Mucosa of rectum (tissue), 2 donors: ENCODE measurements at regions not wholly inside any gene's neighbourhood (a gene's known extent, or its start where the extent isn't known, plus 50 kb on each side); places are given as distances from the start of the nearest gene placed in this dataset.

Source experiments
- H3K27ac ChIP-seq, 2 donors: one replicate each; pipeline ENCODE4 v1.7.0; 2013; ENCODE audit warnings: inconsistent platforms in 2 of 2, low read depth in 2 of 2, low read length in 2 of 2
- H3K27me3 ChIP-seq, 2 donors: one replicate each; pipeline ENCODE4 v1.7.0; 2013; ENCODE audit warnings: low read length in 2 of 2; ENCODE audit not compliant: control insufficient read depth in 2 of 2, insufficient read depth in 2 of 2
- H3K36me3 ChIP-seq, 2 donors: one replicate each; pipeline ENCODE4 v1.7.0; 2013; ENCODE audit warnings: low read length in 2 of 2; ENCODE audit not compliant: control insufficient read depth in 2 of 2, insufficient read depth in 2 of 2
- H3K4me1 ChIP-seq, 2 donors: one replicate each; pipeline ENCODE4 v1.7.0; 2013; ENCODE audit warnings: low read length in 2 of 2, mild to moderate bottlenecking in 1 of 2; ENCODE audit not compliant: control insufficient read depth in 2 of 2, insufficient read depth in 2 of 2
- H3K4me3 ChIP-seq, 2 donors: one replicate each; pipeline ENCODE4 v1.7.0; 2013; ENCODE audit warnings: low read length in 2 of 2
- H3K9ac ChIP-seq, 2 donors: one replicate each; pipeline ENCODE4 v1.7.0; 2013; ENCODE audit warnings: low read length in 2 of 2, low read depth in 1 of 2, mild to moderate bottlenecking in 1 of 2
- H3K9me3 ChIP-seq, 2 donors: one replicate each; pipeline ENCODE4 v1.7.0; 2013; ENCODE audit warnings: low read length in 2 of 2; ENCODE audit not compliant: control insufficient read depth in 2 of 2
- donor health status: healthy.
- donor health status: Normal muscosa, but diverticular disease.

- Histone ChIP-seq H3K27ac (no peak overlapping the region), H3K4me3 (no peak overlapping the region), H3K4me1 (no peaks in the 10 kb centered on the region), H3K9ac (no peak overlapping the region), H3K9me3 (no peaks in the 10 kb centered on the region), H3K27me3 (no peaks in the 10 kb centered on the region), H3K36me3 (no peaks in the 10 kb centered on the region)
Measured at GRCh38 chr6:49025273-49026240, 437.5 kb downstream of the MMUT start.

- H3K9ac ChIP-seq = no peak overlapping the region
- H3K4me3 ChIP-seq = no peak overlapping the region
- no peak overlapping the region for H3K27ac ChIP-seq
- no peaks in the 10 kb centered on the region for H3K4me1 ChIP-seq
- no peaks in the 10 kb centered on the region for H3K9me3 ChIP-seq
- H3K36me3 ChIP-seq = no peaks in the 10 kb centered on the region
- no peaks in the 10 kb centered on the region for H3K27me3 ChIP-seq
Measured at GRCh38 chr6:49004801-49005200, 458.3 kb downstream of the MMUT start.

DNA sequence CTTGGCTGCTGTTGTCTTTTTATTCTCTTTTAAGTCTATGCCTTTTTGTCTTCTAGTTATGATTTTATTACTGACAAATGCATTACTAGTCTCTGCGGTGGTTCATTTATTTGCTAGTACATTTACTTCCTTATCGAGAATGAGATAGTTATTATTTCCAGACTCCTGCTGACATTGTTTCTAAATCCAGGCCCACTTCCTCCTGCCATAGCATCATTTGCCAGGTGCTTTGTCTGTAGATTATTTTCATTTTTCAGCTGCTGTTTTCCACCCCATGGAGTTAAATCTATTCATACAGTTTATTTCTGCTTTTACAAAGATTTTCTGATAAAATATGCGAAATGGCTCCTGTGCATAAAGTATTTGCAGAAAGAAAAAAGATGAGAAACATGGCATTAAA, 459.7 kb downstream of the MMUT start:
- no peak overlapping the region for H3K9ac ChIP-seq
- no peaks in the 10 kb centered on the region for H3K9me3 ChIP-seq
- no peak overlapping the region for H3K27ac ChIP-seq
- no peak overlapping the region for H3K4me3 ChIP-seq
- H3K27me3 ChIP-seq = no peaks in the 10 kb centered on the region
- no peaks in the 10 kb centered on the region for H3K36me3 ChIP-seq
- H3K4me1 ChIP-seq = no peaks in the 10 kb centered on the region

DNA sequence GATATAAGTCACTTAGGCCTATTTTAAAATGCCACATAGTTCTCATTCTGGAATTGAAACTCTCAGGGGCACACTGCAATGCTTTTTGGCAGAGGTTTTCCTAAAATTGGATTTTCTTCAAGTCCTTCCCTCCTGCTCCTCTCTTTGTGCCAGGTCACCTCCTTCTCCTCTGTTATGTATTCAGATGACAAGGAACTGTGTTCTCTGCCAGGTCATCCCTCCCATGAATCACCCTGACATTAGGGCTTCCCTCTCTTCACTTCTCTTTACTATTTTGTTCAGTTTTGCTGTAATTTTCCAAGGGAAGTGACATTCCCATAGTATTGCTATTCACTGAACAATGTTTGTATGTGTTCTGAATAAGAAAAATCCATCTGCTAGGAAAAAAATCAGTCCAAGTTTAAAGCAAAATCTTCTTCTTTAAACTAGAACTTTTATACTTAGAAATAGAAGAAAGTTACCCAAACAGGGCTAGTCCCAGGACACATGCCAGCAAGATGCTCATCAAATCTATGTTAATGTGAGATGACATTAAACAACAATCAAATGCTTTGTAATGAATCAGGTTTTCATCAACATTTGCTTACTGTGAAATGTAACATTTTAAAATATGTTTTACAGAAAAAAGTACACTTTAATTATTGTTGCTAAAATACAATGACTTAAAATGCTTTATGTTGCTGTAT, 461.1 kb downstream of the MMUT start:
- no peak overlapping the region for H3K4me3 ChIP-seq
- no peak overlapping the region for H3K9ac ChIP-seq
- H3K9me3 ChIP-seq = no peaks in the 10 kb centered on the region
- H3K36me3 ChIP-seq = no peaks in the 10 kb centered on the region
- H3K27me3 ChIP-seq = no peaks in the 10 kb centered on the region
- no peaks in the 10 kb centered on the region for H3K4me1 ChIP-seq
- no peak overlapping the region for H3K27ac ChIP-seq

GRCh38 chr6:48998574-48998973, 464.5 kb downstream of the MMUT start:
- Histone ChIP-seq H3K27ac (no peak overlapping the region), H3K9me3 (no peaks in the 10 kb centered on the region), H3K9ac (no peak overlapping the region), H3K4me3 (no peak overlapping the region), H3K27me3 (no peaks in the 10 kb centered on the region), H3K4me1 (no peaks in the 10 kb centered on the region), H3K36me3 (no peaks in the 10 kb centered on the region)

DNA sequence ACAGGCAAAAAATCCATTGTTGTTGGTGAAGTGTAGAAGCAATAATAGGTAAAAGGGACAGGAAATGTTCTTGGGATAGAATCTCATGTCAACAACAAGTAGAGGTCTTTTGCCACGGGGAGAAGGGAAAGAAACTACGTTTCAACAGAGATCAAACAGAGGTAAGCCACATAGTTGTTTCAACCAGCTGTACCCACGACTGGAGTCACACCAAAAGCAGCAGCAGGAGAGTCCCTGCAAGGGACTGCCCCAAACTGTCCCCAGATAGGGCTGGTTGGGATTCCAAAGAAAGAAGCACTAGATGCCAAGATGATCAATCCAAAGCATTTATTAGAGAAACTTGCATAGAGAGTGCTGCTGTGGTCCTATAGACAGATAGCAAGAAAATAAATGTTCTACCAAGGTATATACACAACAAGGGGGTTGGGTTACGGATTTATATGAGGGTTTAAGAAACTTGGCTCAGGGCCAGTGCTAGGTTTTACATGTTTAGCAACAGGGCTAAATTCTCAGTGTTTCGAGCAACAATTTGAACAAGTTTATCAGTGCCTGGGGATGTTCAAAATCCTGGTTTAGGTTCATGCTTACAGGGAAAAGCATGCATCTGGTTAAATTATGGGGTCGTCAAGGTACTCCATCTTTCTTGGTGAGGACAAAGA, 466.5 kb downstream of the MMUT start:
- no peaks in the 10 kb centered on the region for H3K4me1 ChIP-seq
- no peak overlapping the region for H3K4me3 ChIP-seq
- no peak overlapping the region for H3K27ac ChIP-seq
- H3K9me3 ChIP-seq = no peaks in the 10 kb centered on the region
- no peak overlapping the region for H3K9ac ChIP-seq
- H3K36me3 ChIP-seq = no peaks in the 10 kb centered on the region
- no peaks in the 10 kb centered on the region for H3K27me3 ChIP-seq

GRCh38 chr6:48994811-48995210, 468.2 kb downstream of the MMUT start:
- Histone ChIP-seq H3K4me1 (no peaks in the 10 kb centered on the region), H3K9ac (no peak overlapping the region), H3K9me3 (no peaks in the 10 kb centered on the region), H3K4me3 (no peak overlapping the region), H3K36me3 (no peaks in the 10 kb centered on the region), H3K27me3 (no peaks in the 10 kb centered on the region), H3K27ac (no peak overlapping the region)

GRCh38 chr6:48990739-48991138, 472.3 kb downstream of the MMUT start:
- H3K27me3 ChIP-seq = no peaks in the 10 kb centered on the region
- no peaks in the 10 kb centered on the region for H3K4me1 ChIP-seq
- no peak overlapping the region for H3K9ac ChIP-seq
- H3K27ac ChIP-seq = no peak overlapping the region
- H3K36me3 ChIP-seq = no peaks in the 10 kb centered on the region
- no peak overlapping the region for H3K4me3 ChIP-seq
- H3K9me3 ChIP-seq = peaks cover 0 to 3% of the 10 kb centered on the region in 2 donors

- H3K9me3 ChIP-seq = peaks cover 0 to 3% of the 10 kb centered on the region in 2 donors
- H3K36me3 ChIP-seq = no peaks in the 10 kb centered on the region
- no peaks in the 10 kb centered on the region for H3K27me3 ChIP-seq
- no peak overlapping the region for H3K9ac ChIP-seq
- no peak overlapping the region for H3K4me3 ChIP-seq
- H3K4me1 ChIP-seq = no peaks in the 10 kb centered on the region
- no peak overlapping the region for H3K27ac ChIP-seq
Measured at GRCh38 chr6:48986845-48987244, 476.2 kb downstream of the MMUT start.

GRCh38 chr6:48986105-48986504, 476.9 kb downstream of the MMUT start:
- Histone ChIP-seq H3K4me3 (no peak overlapping the region), H3K36me3 (no peaks in the 10 kb centered on the region), H3K27me3 (no peaks in the 10 kb centered on the region)

More at GRCh38 chr6:48986105-48986504, 476.9 kb downstream of the MMUT start:
- H3K27ac ChIP-seq = no peak overlapping the region
- no peak overlapping the region for H3K9ac ChIP-seq
- H3K9me3 ChIP-seq = peaks cover 0 to 3% of the 10 kb centered on the region in 2 donors
- no peaks in the 10 kb centered on the region for H3K4me1 ChIP-seq
